ENCODE measurements at regions not wholly inside any gene's neighbourhood (a gene's known extent, or its start where the extent isn't known, plus 50 kb on each side); places are given as distances from the start of the nearest gene placed in this dataset.

GRCh38 chr13:30022796-30023195, 172.4 kb upstream of the UBL3 start (continued):
- TF ChIP-seq CHD7 (IDR thresholded peaks at IDR 0.05; ENCODE audit: insufficient replicate concordance, low read length) (no peak), TAF7 (optimal IDR thresholded peaks at IDR 0.05; ENCODE audit: borderline replicate concordance, low read depth, low read length) (no peak), USF2 (IDR thresholded peaks at IDR 0.05; ENCODE audit: low read length) (no peak), BRCA1 (IDR thresholded peaks at IDR 0.05; ENCODE audit: low read depth, low read length) (no peak), CHD1 (IDR thresholded peaks at IDR 0.05; ENCODE audit: low read depth, low read length) (no peak), EP300 (IDR thresholded peaks at IDR 0.05; ENCODE audit: borderline replicate concordance in 1 of 2, low read depth in 2 of 2, low read length in 2 of 2) (no peak), NRF1 (IDR thresholded peaks at IDR 0.05; ENCODE audit: low read depth, low read length) (no peak), SIX5 (IDR thresholded peaks at IDR 0.05; ENCODE audit: low read depth, low read length) (no peak), POLR2AphosphoS5 (IDR thresholded peaks at IDR 0.05; ENCODE audit: low read depth, low read length) (no peak), KDM5A (IDR thresholded peaks at IDR 0.05; ENCODE audit: low read length) (no peak)
